ENCODE measurements at regions not wholly inside any gene's neighbourhood (a gene's known extent, or its start where the extent isn't known, plus 50 kb on each side); places are given as distances from the start of the nearest gene placed in this dataset.

DNA sequence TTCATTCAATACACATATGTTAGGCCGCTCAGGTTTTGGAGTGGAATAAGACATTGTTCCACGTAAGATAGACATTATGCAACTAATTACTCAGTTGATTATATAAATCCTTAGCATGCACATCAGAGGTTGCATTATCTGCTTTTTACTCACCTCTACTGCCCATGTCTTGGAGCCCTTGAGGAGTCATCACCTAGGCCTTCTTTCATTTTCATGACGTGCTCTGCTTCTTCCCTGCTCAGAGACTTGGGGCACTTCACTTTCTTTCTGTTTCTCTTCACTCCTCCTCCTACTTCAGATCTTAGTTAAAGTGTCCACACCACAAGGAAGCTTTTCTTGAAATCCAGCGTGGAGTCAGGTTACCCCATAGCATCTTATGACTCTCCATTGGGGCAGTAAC lies 241.1 kb downstream of the TLR4 start:
- Histone ChIP-seq H2AFZ (ENCODE audit: low read depth, low read length) (no peak overlapping the region), H3K36me3 (ENCODE audit: insufficient read depth, low read length) (no peaks in the 10 kb centered on the region), H3K4me2 (ENCODE audit: low read length) (no peak overlapping the region), H3K9me3 (ENCODE audit: low read length) (no peaks in the 10 kb centered on the region), H3F3A (ENCODE audit: insufficient read depth, low read length, poor library complexity, severe bottlenecking) (no peaks in the 10 kb centered on the region), H3K9ac (ENCODE audit: low read length) (no peak overlapping the region), H3K9me2 (ENCODE audit: insufficient read depth, low read length) (no peaks in the 10 kb centered on the region), H3K4me3 (ENCODE audit: low read length) (no peak overlapping the region), H3K27ac (ENCODE audit: low read length) (no peak overlapping the region), H3K27me3 (ENCODE audit: insufficient read depth, low read depth, low read length) (no peaks in the 10 kb centered on the region), H3K79me2 (replicated peaks; ENCODE audit: insufficient read depth, low read length) (no peaks in the 10 kb centered on the region), H4K20me1 (ENCODE audit: insufficient read depth) (no peaks in the 10 kb centered on the region)
- TF ChIP-seq EP300 (conservative IDR thresholded peaks at IDR 0.05; ENCODE audit: poor library complexity, severe bottlenecking) (no peak), RAD21 (conservative IDR thresholded peaks at IDR 0.05) (no peak), EZH2 (IDR thresholded peaks at IDR 0.05; ENCODE audit: borderline replicate concordance, insufficient read depth, low read length, poor library complexity, severe bottlenecking) (no peak), POLR2AphosphoS5 (IDR thresholded peaks at IDR 0.05) (no peak), TAF1 (IDR thresholded peaks at IDR 0.05; ENCODE audit: low read depth) (no peak), MXI1 (conservative IDR thresholded peaks at IDR 0.05; ENCODE audit: poor library complexity, severe bottlenecking) (no peak)

DNA sequence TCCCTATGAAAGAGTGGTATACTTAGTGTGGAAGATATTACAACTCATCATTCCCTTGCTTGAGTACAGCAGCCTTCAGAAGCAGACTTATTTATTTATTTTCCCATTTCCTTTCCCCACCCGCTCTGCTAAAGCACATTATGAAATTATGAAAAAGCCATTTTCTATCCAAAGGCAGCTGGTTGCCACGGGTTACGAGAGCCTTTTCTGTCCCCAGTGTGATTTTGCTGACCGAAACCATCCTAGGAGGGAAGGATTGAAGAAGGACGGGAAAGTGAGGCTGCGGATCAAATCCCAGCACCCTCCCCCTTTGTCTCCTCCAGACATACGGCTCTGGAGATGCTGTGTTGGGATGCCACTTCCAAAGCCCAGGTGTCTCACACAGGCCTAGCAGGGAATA lies 246.9 kb downstream of the TLR4 start:
- no peak overlapping the region for H3K27ac ChIP-seq (ENCODE audit: low read length)
- H3K9me3 ChIP-seq (ENCODE audit: low read length) = no peaks in the 10 kb centered on the region
- no peak overlapping the region for H3K4me2 ChIP-seq (ENCODE audit: low read length)
- H4K20me1 ChIP-seq (ENCODE audit: insufficient read depth) = no peaks in the 10 kb centered on the region
- H3K27me3 ChIP-seq (ENCODE audit: insufficient read depth, low read depth, low read length) = no peaks in the 10 kb centered on the region
- H2AFZ ChIP-seq (ENCODE audit: low read depth, low read length) = no peak overlapping the region
- no peak overlapping the region for H3K9ac ChIP-seq (ENCODE audit: low read length)
- H3K9me2 ChIP-seq (ENCODE audit: insufficient read depth, low read length) = no peaks in the 10 kb centered on the region
- no peaks in the 10 kb centered on the region for H3K36me3 ChIP-seq (ENCODE audit: insufficient read depth, low read length)
- TF ChIP-seq POLR2AphosphoS5 (IDR thresholded peaks at IDR 0.05) (no peak), RAD21 (conservative IDR thresholded peaks at IDR 0.05) (no peak), SMC3 (conservative IDR thresholded peaks at IDR 0.05; ENCODE audit: poor library complexity) (no peak), EZH2 (IDR thresholded peaks at IDR 0.05; ENCODE audit: borderline replicate concordance, insufficient read depth, low read length, poor library complexity, severe bottlenecking) (no peak), TAF1 (IDR thresholded peaks at IDR 0.05; ENCODE audit: low read depth) (no peak), MXI1 (conservative IDR thresholded peaks at IDR 0.05; ENCODE audit: poor library complexity, severe bottlenecking) (no peak), EP300 (conservative IDR thresholded peaks at IDR 0.05; ENCODE audit: poor library complexity, severe bottlenecking) (no peak)
- TF ChIP-seq, protein P1, sequence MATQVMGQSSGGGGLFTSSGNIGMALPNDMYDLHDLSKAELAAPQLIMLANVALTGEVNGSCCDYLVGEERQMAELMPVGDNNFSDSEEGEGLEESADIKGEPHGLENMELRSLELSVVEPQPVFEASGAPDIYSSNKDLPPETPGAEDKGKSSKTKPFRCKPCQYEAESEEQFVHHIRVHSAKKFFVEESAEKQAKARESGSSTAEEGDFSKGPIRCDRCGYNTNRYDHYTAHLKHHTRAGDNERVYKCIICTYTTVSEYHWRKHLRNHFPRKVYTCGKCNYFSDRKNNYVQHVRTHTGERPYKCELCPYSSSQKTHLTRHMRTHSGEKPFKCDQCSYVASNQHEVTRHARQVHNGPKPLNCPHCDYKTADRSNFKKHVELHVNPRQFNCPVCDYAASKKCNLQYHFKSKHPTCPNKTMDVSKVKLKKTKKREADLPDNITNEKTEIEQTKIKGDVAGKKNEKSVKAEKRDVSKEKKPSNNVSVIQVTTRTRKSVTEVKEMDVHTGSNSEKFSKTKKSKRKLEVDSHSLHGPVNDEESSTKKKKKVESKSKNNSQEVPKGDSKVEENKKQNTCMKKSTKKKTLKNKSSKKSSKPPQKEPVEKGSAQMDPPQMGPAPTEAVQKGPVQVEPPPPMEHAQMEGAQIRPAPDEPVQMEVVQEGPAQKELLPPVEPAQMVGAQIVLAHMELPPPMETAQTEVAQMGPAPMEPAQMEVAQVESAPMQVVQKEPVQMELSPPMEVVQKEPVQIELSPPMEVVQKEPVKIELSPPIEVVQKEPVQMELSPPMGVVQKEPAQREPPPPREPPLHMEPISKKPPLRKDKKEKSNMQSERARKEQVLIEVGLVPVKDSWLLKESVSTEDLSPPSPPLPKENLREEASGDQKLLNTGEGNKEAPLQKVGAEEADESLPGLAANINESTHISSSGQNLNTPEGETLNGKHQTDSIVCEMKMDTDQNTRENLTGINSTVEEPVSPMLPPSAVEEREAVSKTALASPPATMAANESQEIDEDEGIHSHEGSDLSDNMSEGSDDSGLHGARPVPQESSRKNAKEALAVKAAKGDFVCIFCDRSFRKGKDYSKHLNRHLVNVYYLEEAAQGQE (IDR thresholded peaks at IDR 0.05; ENCODE audit: borderline replicate concordance) = no peak
- TF ChIP-seq, protein P2, sequence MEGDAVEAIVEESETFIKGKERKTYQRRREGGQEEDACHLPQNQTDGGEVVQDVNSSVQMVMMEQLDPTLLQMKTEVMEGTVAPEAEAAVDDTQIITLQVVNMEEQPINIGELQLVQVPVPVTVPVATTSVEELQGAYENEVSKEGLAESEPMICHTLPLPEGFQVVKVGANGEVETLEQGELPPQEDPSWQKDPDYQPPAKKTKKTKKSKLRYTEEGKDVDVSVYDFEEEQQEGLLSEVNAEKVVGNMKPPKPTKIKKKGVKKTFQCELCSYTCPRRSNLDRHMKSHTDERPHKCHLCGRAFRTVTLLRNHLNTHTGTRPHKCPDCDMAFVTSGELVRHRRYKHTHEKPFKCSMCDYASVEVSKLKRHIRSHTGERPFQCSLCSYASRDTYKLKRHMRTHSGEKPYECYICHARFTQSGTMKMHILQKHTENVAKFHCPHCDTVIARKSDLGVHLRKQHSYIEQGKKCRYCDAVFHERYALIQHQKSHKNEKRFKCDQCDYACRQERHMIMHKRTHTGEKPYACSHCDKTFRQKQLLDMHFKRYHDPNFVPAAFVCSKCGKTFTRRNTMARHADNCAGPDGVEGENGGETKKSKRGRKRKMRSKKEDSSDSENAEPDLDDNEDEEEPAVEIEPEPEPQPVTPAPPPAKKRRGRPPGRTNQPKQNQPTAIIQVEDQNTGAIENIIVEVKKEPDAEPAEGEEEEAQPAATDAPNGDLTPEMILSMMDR (IDR thresholded peaks at IDR 0.05; ENCODE audit: poor library complexity, severe bottlenecking) = no peak
- no peaks in the 10 kb centered on the region for H3K79me2 ChIP-seq (replicated peaks; ENCODE audit: insufficient read depth, low read length)
- H3F3A ChIP-seq (ENCODE audit: insufficient read depth, low read length, poor library complexity, severe bottlenecking) = no peaks in the 10 kb centered on the region
- no peak overlapping the region for H3K4me3 ChIP-seq (ENCODE audit: low read length)

Data from neural cell (in vitro differentiated cells).